ENCODE measurements at regions not wholly inside any gene's neighbourhood (a gene's known extent, or its start where the extent isn't known, plus 50 kb on each side); places are given as distances from the start of the nearest gene placed in this dataset.

DNA sequence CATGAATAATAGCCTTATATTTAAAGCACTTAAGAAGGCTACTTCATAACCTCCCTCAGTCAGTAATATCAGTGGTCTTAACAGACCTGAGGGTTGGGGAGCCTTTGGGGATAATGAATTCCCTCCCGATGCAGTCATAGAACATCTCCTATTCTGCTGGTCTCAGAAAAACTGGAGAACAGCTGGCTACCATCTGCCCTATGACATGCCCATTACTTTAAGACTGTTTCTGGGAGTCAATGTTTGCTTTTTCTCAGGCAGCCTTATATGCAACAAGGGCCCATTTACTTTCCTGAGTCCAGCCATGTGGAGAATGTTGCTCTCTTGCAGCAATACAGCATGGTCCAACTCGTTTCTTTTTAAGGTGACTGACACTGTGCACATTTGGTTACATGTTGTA lies 161.7 kb upstream of the PARP11 start:
- intact Hi-C loops (cut with micrococcal nuclease; ENCODE audit: unreplicated experiment), result no loop called here
- no peak for TF ChIP-seq EZH2 (IDR thresholded peaks at IDR 0.05; ENCODE audit: low read depth)
- TF ChIP-seq, protein P1, sequence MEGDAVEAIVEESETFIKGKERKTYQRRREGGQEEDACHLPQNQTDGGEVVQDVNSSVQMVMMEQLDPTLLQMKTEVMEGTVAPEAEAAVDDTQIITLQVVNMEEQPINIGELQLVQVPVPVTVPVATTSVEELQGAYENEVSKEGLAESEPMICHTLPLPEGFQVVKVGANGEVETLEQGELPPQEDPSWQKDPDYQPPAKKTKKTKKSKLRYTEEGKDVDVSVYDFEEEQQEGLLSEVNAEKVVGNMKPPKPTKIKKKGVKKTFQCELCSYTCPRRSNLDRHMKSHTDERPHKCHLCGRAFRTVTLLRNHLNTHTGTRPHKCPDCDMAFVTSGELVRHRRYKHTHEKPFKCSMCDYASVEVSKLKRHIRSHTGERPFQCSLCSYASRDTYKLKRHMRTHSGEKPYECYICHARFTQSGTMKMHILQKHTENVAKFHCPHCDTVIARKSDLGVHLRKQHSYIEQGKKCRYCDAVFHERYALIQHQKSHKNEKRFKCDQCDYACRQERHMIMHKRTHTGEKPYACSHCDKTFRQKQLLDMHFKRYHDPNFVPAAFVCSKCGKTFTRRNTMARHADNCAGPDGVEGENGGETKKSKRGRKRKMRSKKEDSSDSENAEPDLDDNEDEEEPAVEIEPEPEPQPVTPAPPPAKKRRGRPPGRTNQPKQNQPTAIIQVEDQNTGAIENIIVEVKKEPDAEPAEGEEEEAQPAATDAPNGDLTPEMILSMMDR (conservative IDR thresholded peaks at IDR 0.05), result no peak
- POLR2A ChIA-PET (ENCODE audit: unreplicated experiment), result no interaction called here

DNA sequence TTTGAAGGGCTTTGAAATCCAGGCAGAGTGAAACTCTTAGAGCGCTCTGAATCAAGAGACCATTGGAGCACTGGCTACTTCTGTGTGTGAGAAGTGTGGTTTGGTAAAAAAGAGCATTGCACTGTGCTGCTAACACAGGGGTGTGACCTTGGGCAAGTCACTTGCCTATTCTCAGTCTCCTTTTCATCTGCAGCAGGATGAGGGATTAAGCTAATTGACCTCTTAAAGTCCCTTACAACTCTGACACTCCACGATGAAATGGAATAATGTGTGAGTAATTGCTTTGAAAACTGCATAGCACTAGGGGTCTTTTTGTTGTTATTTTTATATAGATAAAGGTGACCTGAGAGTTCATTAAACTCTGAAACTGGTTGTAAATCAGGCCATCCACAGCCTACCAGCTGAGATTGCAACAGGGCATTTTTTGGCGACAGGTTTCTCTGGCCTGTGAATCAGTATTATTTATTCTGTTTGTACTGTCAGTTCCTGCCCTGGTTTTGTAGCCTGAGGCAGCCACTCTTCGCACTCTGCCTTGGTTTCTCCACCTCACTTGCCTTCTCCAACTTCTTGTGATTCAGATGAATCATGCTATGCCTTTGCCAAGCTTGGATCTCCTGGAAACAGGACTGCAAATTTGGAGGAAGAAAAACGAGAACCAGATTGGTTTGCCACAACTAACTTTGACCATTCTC lies 159.9 kb upstream of the PARP11 start:
- no peaks in the 10 kb centered on the region for H3K4me1 ChIP-seq (replicated peaks; ENCODE audit: insufficient read depth)
- ChIA-PET POLR2A (ENCODE audit: unreplicated experiment) (no interaction called here), CTCF (no interaction called here)
- H3K9me3 ChIP-seq (ENCODE audit: insufficient read depth, low read depth), result 0 out of 2 replicates have a peak, but pooled peaks cover 3% of the 10 kb centered on the region
- TF ChIP-seq, protein P1 (conservative IDR thresholded peaks at IDR 0.05), result no peak
- TF ChIP-seq EZH2 (IDR thresholded peaks at IDR 0.05; ENCODE audit: low read depth), result no peak
- H3K4me3 ChIP-seq, result no peak overlapping the region
- H4K20me1 ChIP-seq (ENCODE audit: insufficient read depth), result 0 out of 2 replicates have a peak, but pooled peaks cover 3% of the 10 kb centered on the region
- no peaks in the 10 kb centered on the region for H3F3A ChIP-seq (ENCODE audit: insufficient read depth, low read depth)
- DNase-seq, result no peak
- no peaks in the 10 kb centered on the region for H3K9me2 ChIP-seq (ENCODE audit: insufficient read depth)
- intact Hi-C loops (cut with micrococcal nuclease; ENCODE audit: unreplicated experiment), result no loop called here
- H3K79me2 ChIP-seq (ENCODE audit: low read depth), result no peaks in the 10 kb centered on the region
- H2AFZ ChIP-seq, result no peak overlapping the region
- H3K36me3 ChIP-seq (ENCODE audit: low read depth), result no peaks in the 10 kb centered on the region
- no peak overlapping the region for H3K4me2 ChIP-seq
- no TSS peak for BruUV-seq (replicated peaks)
- no peak overlapping the region for H3K27ac ChIP-seq
- H3K27me3 ChIP-seq (ENCODE audit: insufficient read depth, low read depth), result peaks cover 23% of the 10 kb centered on the region

More for the DNA sequence above, 161.7 kb upstream of the PARP11 start:
- Histone ChIP-seq H3K36me3 (ENCODE audit: low read depth) (no peaks in the 10 kb centered on the region), H3K79me2 (ENCODE audit: low read depth) (no peaks in the 10 kb centered on the region), H3K4me2 (no peak overlapping the region), H4K20me1 (ENCODE audit: insufficient read depth) (no peaks in the 10 kb centered on the region), H3K9me3 (ENCODE audit: insufficient read depth, low read depth) (0 out of 2 replicates have a peak, but pooled peaks cover 3% of the 10 kb centered on the region), H3F3A (ENCODE audit: insufficient read depth, low read depth) (no peaks in the 10 kb centered on the region), H3K4me3 (no peak overlapping the region), H3K9me2 (ENCODE audit: insufficient read depth) (no peaks in the 10 kb centered on the region), H3K4me1 (replicated peaks; ENCODE audit: insufficient read depth) (no peaks in the 10 kb centered on the region), H3K27me3 (ENCODE audit: insufficient read depth, low read depth) (peaks cover 29% of the 10 kb centered on the region), H2AFZ (no peak overlapping the region), H3K27ac (no peak overlapping the region)
- no TSS peak for BruUV-seq (replicated peaks)
- CTCF ChIA-PET, result no interaction called here
- no peak for DNase-seq

DNA sequence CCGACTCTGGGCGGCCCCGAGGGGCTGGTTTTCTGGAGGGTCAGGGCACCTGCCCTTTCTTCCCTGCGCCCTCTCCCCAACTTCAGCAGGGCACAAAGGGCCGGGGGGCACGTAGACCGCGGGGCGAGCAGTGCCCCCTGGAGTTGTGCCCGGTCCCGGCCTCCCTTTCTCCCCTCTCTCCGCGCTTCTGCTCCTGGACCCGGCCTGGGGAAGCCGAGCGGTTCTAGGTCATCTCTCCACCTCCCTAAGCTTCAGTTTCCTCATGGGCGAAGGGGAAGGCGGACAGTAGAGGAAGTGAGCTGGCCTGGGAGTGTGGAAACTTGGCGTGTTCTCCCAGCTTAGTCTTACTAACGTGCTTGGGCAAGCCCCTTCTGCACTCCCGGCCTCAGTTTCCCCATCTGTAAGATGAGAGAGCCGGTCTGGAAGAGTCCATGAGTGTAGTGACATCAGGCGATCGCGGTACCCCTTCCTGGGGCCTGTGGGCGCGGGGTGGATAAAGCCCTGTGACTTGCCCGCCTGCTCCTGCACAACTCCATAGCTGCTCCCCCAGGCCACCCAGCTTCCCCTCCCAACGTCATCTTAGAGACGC lies 158.6 kb upstream of the PARP11 start:
- Histone ChIP-seq H4K20me1 (ENCODE audit: insufficient read depth) (0 out of 2 replicates have a peak, but pooled peaks cover 3% of the 10 kb centered on the region), H3K9me2 (ENCODE audit: insufficient read depth) (no peaks in the 10 kb centered on the region), H3K36me3 (ENCODE audit: low read depth) (no peaks in the 10 kb centered on the region), H2AFZ (no peak overlapping the region), H3K4me2 (no peak overlapping the region), H3K79me2 (ENCODE audit: low read depth) (no peaks in the 10 kb centered on the region), H3K27me3 (ENCODE audit: insufficient read depth, low read depth) (peaks cover 30% of the 10 kb centered on the region), H3K27ac (no peak overlapping the region), H3K4me3 (no peak overlapping the region), H3K4me1 (replicated peaks; ENCODE audit: insufficient read depth) (no peaks in the 10 kb centered on the region), H3K9me3 (ENCODE audit: insufficient read depth, low read depth) (0 out of 2 replicates have a peak, but pooled peaks cover 3% of the 10 kb centered on the region), H3F3A (ENCODE audit: insufficient read depth, low read depth) (no peaks in the 10 kb centered on the region)
- DNase-seq, result no peak
- ChIA-PET CTCF (no interaction called here), POLR2A (ENCODE audit: unreplicated experiment) (no interaction called here)
- no peak for TF ChIP-seq EZH2 (IDR thresholded peaks at IDR 0.05; ENCODE audit: low read depth)
- TF ChIP-seq, protein P1 (conservative IDR thresholded peaks at IDR 0.05), result no peak
- intact Hi-C loops (cut with micrococcal nuclease; ENCODE audit: unreplicated experiment), result no loop called here
- BruUV-seq (replicated peaks), result no TSS peak

All from PC-9 (cell line).